Naive thymus-derived CD8-positive, alpha-beta T cell (primary cell): ENCODE measurements at regions not wholly inside any gene's neighbourhood (a gene's known extent, or its start where the extent isn't known, plus 50 kb on each side); places are given as distances from the start of the nearest gene placed in this dataset.

Experiments
- ATAC-seq, 2 donors: fragments of 150-1000 bp; cut with Tn5 transposase in 1 of 2; sonication (Bioruptor Pico), chemical (Tn5 transposase) in 1 of 2; 1 replicate in 1 of 2; 2 replicates in 1 of 2; pipeline ENCODE4 v1.10.0; 2021; ENCODE audit warnings: mild to moderate bottlenecking in 2 of 2, moderate library complexity in 2 of 2
- POLR2A ChIA-PET: fragments of 350-600 bp; sonication (Branson Sonifier 250); formaldehyde crosslinking; loops from one replicate; lab custom pipeline; 2021; ENCODE audit warnings: antibody characterized with exemption; lab: Charles Lee
- DNase-seq, 10 donors: peaks; one replicate each; pipeline versions ENCODE4 v3.0.0 to v3.0.0-alpha.2; 2020 to 2022
- H3K27ac Mint-ChIP-seq, 10 donors: one replicate each; pipeline ENCODE4 v1.8.0; 2020 to 2022; ENCODE audit warnings: mild to moderate bottlenecking in 10 of 10, mixed read lengths in 10 of 10, moderate library complexity in 4 of 10, inconsistent platforms in 1 of 10
- H3K27me3 Mint-ChIP-seq, 5 donors: one replicate each; pipeline ENCODE4 v1.8.0; 2021 to 2022; ENCODE audit warnings: mixed read lengths in 5 of 5
- H3K36me3 Mint-ChIP-seq, 3 donors: one replicate each; pipeline ENCODE4 v1.8.0; 2020 to 2022; ENCODE audit warnings: mixed read lengths in 3 of 3, mild to moderate bottlenecking in 2 of 3, inconsistent platforms in 1 of 3
- H3K4me1 Mint-ChIP-seq, 4 donors: one replicate each; pipeline ENCODE4 v1.8.0; 2021 to 2022; ENCODE audit warnings: mixed read lengths in 4 of 4
- H3K4me3 Mint-ChIP-seq, 10 donors: one replicate each; pipeline ENCODE4 v1.8.0; 2020 to 2022; ENCODE audit warnings: mild to moderate bottlenecking in 10 of 10, mixed read lengths in 10 of 10, moderate library complexity in 6 of 10, inconsistent platforms in 1 of 10
- H3K9me3 Mint-ChIP-seq, 9 donors: one replicate each; pipeline ENCODE4 v1.8.0; 2020 to 2022; ENCODE audit warnings: mixed read lengths in 9 of 9, mild to moderate bottlenecking in 3 of 9, inconsistent platforms in 1 of 9, moderate library complexity in 1 of 9

- ATAC-seq (no peak), DNase-seq (no peak)
- Mint-ChIP-seq H3K36me3 (no peaks in the 10 kb centered on the region), H3K27me3 (peaks cover 0 to 15% (median 0%) of the 10 kb centered on the region in 5 donors), H3K4me3 (no peak overlapping the region), H3K4me1 (peaks cover 0 to 9% (median under 1%) of the 10 kb centered on the region in 4 donors), H3K9me3 (no peaks in the 10 kb centered on the region), H3K27ac (no peak overlapping the region)
- POLR2A ChIA-PET, result interaction anchor here (0.8 kb wide), 1 partner anchor 15 kb away, joined by 3 read pairs; no protein-coding TSS in a partner anchor
Measured at GRCh38 chr6:37580176-37580955, 80.7 kb upstream of the CCDC167 start.

GRCh38 chr6:37579444-37580067 is 79.9 kb upstream of the CCDC167 start:
- no peak overlapping the region for H3K27ac Mint-ChIP-seq
- no peak overlapping the region for H3K4me3 Mint-ChIP-seq
- no peak for DNase-seq
- H3K27me3 Mint-ChIP-seq, result peaks cover 0 to 14% (median 0%) of the 10 kb centered on the region in 5 donors
- no peaks in the 10 kb centered on the region for H3K36me3 Mint-ChIP-seq
- ATAC-seq, result no peak
- H3K4me1 Mint-ChIP-seq, result peaks cover 0 to 9% (median under 1%) of the 10 kb centered on the region in 4 donors
- no peaks in the 10 kb centered on the region for H3K9me3 Mint-ChIP-seq
- POLR2A ChIA-PET, result interaction anchor here (0.6 to 0.8 kb wide), 2 partner anchors 14 to 85 kb away, joined by 3 read pairs; no protein-coding TSS in a partner anchor

- Mint-ChIP-seq H3K4me3 (no peak overlapping the region), H3K27me3 (peaks cover 0 to 10% (median 0%) of the 10 kb centered on the region in 5 donors)
Measured at GRCh38 chr6:37578104-37578503, 78.4 kb upstream of the CCDC167 start.

GRCh38 chr6:37576336-37576737 is 76.6 kb upstream of the CCDC167 start:
- ATAC-seq (no peak), DNase-seq (no peak)
- H3K36me3 Mint-ChIP-seq, result no peaks in the 10 kb centered on the region
- POLR2A ChIA-PET, result no interaction called here
- peaks cover 0 to 10% (median 4%) of the 10 kb centered on the region in 5 donors for H3K27me3 Mint-ChIP-seq
- peak overlapping the region in 1 of 10 donors; percentile 29 for H3K4me3 Mint-ChIP-seq
- H3K4me1 Mint-ChIP-seq, result peaks cover 0 to 1% (median 0%) of the 10 kb centered on the region in 4 donors
- H3K27ac Mint-ChIP-seq, result no peak overlapping the region
- no peaks in the 10 kb centered on the region for H3K9me3 Mint-ChIP-seq

More at GRCh38 chr6:37578104-37578503, 78.4 kb upstream of the CCDC167 start:
- ATAC-seq, result no peak
- POLR2A ChIA-PET, result interaction anchor here (0.6 to 0.8 kb wide), 2 partner anchors 10 to 152 kb away, joined by 3 to 4 read pairs; no protein-coding TSS in a partner anchor
- no peak for DNase-seq
- Mint-ChIP-seq H3K4me1 (peaks cover 0 to 2% (median under 1%) of the 10 kb centered on the region in 4 donors), H3K27ac (peak overlapping the region in 1 of 10 donors; percentile 38), H3K36me3 (no peaks in the 10 kb centered on the region), H3K9me3 (no peaks in the 10 kb centered on the region)

- Mint-ChIP-seq H3K4me3 (no peak overlapping the region), H3K4me1 (peaks cover 0 to 7% (median 2%) of the 10 kb centered on the region in 4 donors), H3K27ac (no peak overlapping the region), H3K36me3 (no peaks in the 10 kb centered on the region), H3K9me3 (no peaks in the 10 kb centered on the region), H3K27me3 (peaks cover 0 to 17% (median 8%) of the 10 kb centered on the region in 5 donors)
- ATAC-seq (no peak), DNase-seq (no peak)
- POLR2A ChIA-PET, result no interaction called here
Measured at GRCh38 chr6:37575221-37575620, 75.5 kb upstream of the CCDC167 start.

- Mint-ChIP-seq H3K9me3 (no peaks in the 10 kb centered on the region), H3K27me3 (peaks cover 0 to 18% (median 9%) of the 10 kb centered on the region in 5 donors), H3K4me3 (no peak overlapping the region), H3K36me3 (no peaks in the 10 kb centered on the region), H3K4me1 (peaks cover 0 to 9% (median 3%) of the 10 kb centered on the region in 4 donors), H3K27ac (no peak overlapping the region)
- no peak for ATAC-seq
- DNase-seq, result no peak
- POLR2A ChIA-PET, result no interaction called here
Measured at GRCh38 chr6:37572334-37572733, 72.6 kb upstream of the CCDC167 start.

GRCh38 chr6:37570482-37571133 is 70.9 kb upstream of the CCDC167 start:
- peaks cover 0 to 13% (median 9%) of the 10 kb centered on the region in 5 donors for H3K27me3 Mint-ChIP-seq
- no peak overlapping the region for H3K4me3 Mint-ChIP-seq
- ATAC-seq, result no peak
- peaks cover 4 to 18% (median 10%) of the 10 kb centered on the region in 4 donors for H3K4me1 Mint-ChIP-seq
- no peaks in the 10 kb centered on the region for H3K36me3 Mint-ChIP-seq
- H3K9me3 Mint-ChIP-seq, result no peaks in the 10 kb centered on the region
- DNase-seq, result no peak
- H3K27ac Mint-ChIP-seq, result peak overlapping the region in 3 of 10 donors; percentile 8 to 65 (median 28)
- POLR2A ChIA-PET, result no interaction called here

GRCh38 chr6:37569743-37570481 is 70.2 kb upstream of the CCDC167 start:
- Mint-ChIP-seq H3K36me3 (no peaks in the 10 kb centered on the region), H3K4me3 (no peak overlapping the region), H3K9me3 (no peaks in the 10 kb centered on the region), H3K4me1 (peaks cover 4 to 20% (median 12%) of the 10 kb centered on the region in 4 donors), H3K27me3 (peaks cover 0 to 9% (median 8%) of the 10 kb centered on the region in 5 donors), H3K27ac (peak overlapping the region in 1 of 10 donors; percentile 65)
- DNase-seq (no peak), ATAC-seq (no peak)
- POLR2A ChIA-PET, result no interaction called here

- Mint-ChIP-seq H3K27me3 (peaks cover 0 to 9% (median 8%) of the 10 kb centered on the region in 5 donors), H3K36me3 (no peaks in the 10 kb centered on the region), H3K27ac (peak overlapping the region in 1 of 10 donors; percentile 20), H3K9me3 (no peaks in the 10 kb centered on the region), H3K4me3 (no peak overlapping the region), H3K4me1 (peaks cover 4 to 20% (median 12%) of the 10 kb centered on the region in 4 donors)
- no peak for DNase-seq
- ATAC-seq, result no peak
- POLR2A ChIA-PET, result no interaction called here
Measured at GRCh38 chr6:37569317-37569716, 69.6 kb upstream of the CCDC167 start.

- DNase-seq (no peak), ATAC-seq (no peak)
- Mint-ChIP-seq H3K4me3 (peak overlapping the region in 8 of 10 donors; percentile 12 to 63 (median 32)), H3K9me3 (no peaks in the 10 kb centered on the region), H3K36me3 (no peaks in the 10 kb centered on the region), H3K4me1 (peaks cover 6 to 34% (median 13%) of the 10 kb centered on the region in 4 donors), H3K27me3 (peaks cover 0 to 9% (median 8%) of the 10 kb centered on the region in 5 donors), H3K27ac (peak overlapping the region in 4 of 10 donors; percentile 7 to 79 (median 54))
- POLR2A ChIA-PET, result no interaction called here
Measured at GRCh38 chr6:37566950-37567349, 67.3 kb upstream of the CCDC167 start.

- Mint-ChIP-seq H3K4me3 (peak overlapping the region; percentile 28 to 81 (median 55)), H3K27ac (peak overlapping the region in 5 of 10 donors; percentile 7 to 85 (median 72)), H3K4me1 (peaks cover 6 to 39% (median 13%) of the 10 kb centered on the region in 4 donors), H3K9me3 (no peaks in the 10 kb centered on the region), H3K27me3 (peaks cover 0 to 9% (median 5%) of the 10 kb centered on the region in 5 donors), H3K36me3 (no peaks in the 10 kb centered on the region)
- DNase-seq, result peak; percentile 54 to 81 (median 72)
- POLR2A ChIA-PET, result interaction anchor here (0.7 to 1.3 kb wide), 6 partner anchors 13 to 81 kb away, joined by 3 to 11 read pairs (median 5); no protein-coding TSS in a partner anchor
- peak; percentile 95 to 97 for ATAC-seq
Measured at GRCh38 chr6:37566111-37566949, 66.6 kb upstream of the CCDC167 start.
